Ishikawa (cell line): ENCODE measurements at regions not wholly inside any gene's neighbourhood (a gene's known extent, or its start where the extent isn't known, plus 50 kb on each side); places are given as distances from the start of the nearest gene placed in this dataset.

Source experiments
- CEBPB ChIP-seq: IDR thresholded peaks from 2 replicates; pipeline ENCODE4 v1.6.1; 2012
- EP300 ChIP-seq: IDR thresholded peaks from 2 replicates; pipeline ENCODE4 v1.6.1; 2012; ENCODE audit warnings: borderline replicate concordance
- NFIC ChIP-seq: IDR thresholded peaks from 2 replicates; pipeline ENCODE4 v1.6.1; 2012
- RAD21 ChIP-seq: IDR thresholded peaks from 2 replicates; pipeline ENCODE4 v1.6.1; 2012; ENCODE audit warnings: low read depth
- REST ChIP-seq: IDR thresholded peaks from 2 replicates; pipeline ENCODE4 v1.6.1; 2012; ENCODE audit warnings: low read depth, mild to moderate bottlenecking
- TEAD4 ChIP-seq: IDR thresholded peaks from 2 replicates; pipeline ENCODE4 v1.6.1; 2012

GRCh38 chr14:84446250-84446649, 1083.7 kb upstream of the FLRT2 start:
- TF ChIP-seq RAD21 (no peak), NFIC (no peak), CEBPB (no peak), REST (no peak), TEAD4 (no peak), EP300 (no peak)
